AG10803 (cell line): ENCODE measurements at regions not wholly inside any gene's neighbourhood (a gene's known extent, or its start where the extent isn't known, plus 50 kb on each side); places are given as distances from the start of the nearest gene placed in this dataset.

Source experiments
- DNase-seq: peaks from one replicate; pipeline ENCODE4 v3.0.0; 2010; ENCODE audit warnings: low read depth
- H3K4me3 ChIP-seq: 2 replicates; pipeline ENCODE4 v1.5.1; 2011; ENCODE audit warnings: mild to moderate bottlenecking, low read length, control low read depth
- CTCF ChIP-seq: conservative IDR thresholded peaks from 2 replicates; pipeline ENCODE4 v1.5.1; 2011; ENCODE audit warnings: mild to moderate bottlenecking, low read length, control low read depth, inconsistent platforms

DNA sequence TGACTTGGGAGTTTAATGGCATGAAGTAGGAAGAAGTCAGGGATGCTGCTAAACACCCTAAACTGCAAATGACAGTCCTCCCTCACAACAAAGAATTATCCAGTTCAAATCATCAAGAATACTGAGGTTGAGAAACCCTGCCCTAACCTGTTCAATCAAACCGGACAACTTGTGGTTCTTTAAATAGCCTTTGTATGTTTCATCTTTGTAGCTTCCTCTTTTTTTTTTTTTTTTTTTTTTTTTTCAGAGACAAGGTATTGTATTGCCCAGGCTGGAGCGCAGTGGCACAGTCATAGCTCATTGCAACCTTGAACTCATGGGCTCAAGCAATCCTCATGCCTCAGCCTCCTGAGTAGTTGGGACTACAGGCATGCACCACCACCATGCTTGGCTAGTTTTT, 52.5 kb upstream of the TTC29 start:
- no peak for TF ChIP-seq CTCF
- DNase-seq = no peak
- H3K4me3 ChIP-seq = no peak overlapping the region

DNA sequence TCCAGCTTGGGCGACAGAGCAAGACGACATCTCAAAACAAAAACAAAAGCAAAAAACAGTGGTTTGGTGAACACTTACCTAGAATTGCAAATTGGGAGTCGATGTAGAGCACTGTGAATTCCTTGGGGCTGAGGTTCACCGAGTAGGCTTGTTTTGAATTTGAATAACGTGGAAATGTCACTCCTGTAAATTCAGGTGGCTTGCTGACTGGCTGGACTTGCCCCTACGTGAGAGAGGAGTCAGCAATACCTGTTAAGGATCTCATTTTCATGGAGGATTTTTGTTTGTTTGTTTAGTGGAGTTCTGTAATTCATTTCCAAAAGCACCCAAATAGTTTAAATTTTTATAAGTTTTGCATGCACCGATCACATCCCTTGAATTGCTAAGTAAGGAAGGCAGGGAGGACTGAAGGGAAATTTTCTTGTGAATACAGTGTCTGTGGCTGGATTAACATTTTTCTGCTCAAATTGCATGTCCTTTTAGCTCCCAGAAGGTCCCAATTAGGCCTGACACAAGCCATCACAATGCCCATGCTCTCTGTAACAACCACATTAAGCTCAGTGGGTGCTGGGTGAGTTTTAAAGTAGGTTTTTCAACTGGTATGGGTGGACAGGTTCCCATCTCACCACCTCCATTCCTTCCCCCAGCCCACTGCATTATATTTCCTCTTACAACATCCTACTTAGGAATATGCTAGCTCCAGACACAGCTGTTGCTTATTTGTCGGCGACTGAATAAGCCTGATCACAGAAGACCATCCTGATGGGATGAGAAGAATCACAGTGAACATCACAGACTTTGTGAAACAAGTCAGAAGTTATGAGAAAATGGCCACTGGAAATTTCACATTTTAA, 58.5 kb upstream of the TTC29 start:
- no peak for TF ChIP-seq CTCF
- no peak overlapping the region for H3K4me3 ChIP-seq
- DNase-seq = peak; percentile 54

- TF ChIP-seq CTCF = no peak
- DNase-seq = no peak
- H3K4me3 ChIP-seq = no peak overlapping the region
These were observed 60.6 kb upstream of the TTC29 start for GRCh38 chr4:147006229-147006628.

DNA sequence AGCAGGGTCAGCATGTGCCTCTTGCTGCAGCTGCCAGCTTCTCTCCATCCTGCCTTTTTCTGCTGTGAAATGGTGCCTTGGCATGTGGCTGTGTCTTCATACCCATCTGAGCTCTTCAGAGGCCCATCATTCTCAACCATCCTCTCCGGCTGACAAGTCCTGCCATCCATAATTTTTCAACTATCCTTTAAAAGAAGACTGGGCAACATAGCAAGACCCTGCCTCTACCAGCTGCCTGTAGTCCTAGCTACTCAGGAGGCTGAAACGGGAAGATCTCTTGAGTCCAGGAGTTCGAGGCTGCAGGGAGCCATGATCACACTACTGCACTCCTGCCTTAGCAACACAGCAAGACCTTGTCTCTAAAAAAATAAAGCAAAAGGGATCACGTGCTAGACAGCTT, 64.2 kb upstream of the TTC29 start:
- no peak for TF ChIP-seq CTCF
- DNase-seq = no peak
- no peak overlapping the region for H3K4me3 ChIP-seq

GRCh38 chr4:147011411-147011810, 65.7 kb upstream of the TTC29 start:
- DNase-seq = no peak
- no peak overlapping the region for H3K4me3 ChIP-seq
- no peak for TF ChIP-seq CTCF

DNA sequence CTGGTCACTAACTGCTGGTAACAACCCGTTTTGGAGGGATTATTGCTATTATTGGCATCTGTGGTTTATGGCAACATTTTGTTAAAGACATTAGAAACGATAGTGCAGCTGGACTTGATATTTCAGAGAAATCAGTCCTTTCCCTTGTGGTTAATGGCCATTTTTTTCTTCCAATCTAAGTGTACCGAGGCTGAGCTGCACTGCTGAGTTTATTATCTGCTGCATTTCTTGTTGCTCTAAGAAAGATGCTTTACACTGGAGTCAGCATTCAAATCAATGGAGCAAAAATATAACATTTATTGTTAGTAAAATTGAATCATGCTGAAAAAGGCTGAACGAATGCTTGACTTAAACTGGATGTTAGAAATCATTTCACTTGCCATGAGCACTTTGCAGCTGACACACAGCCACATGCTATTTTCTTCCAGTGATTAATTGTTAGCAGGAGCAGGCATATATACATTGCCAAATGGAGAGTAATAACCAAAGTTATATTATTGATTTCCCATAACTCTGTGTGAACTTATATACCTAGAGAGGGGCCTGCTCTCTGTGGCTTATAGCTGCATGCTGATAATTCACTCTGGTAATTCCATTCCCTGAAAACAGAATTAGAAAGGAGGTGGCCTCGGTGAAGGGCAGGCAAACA, 66.5 kb upstream of the TTC29 start:
- TF ChIP-seq CTCF = no peak
- DNase-seq = no peak
- no peak overlapping the region for H3K4me3 ChIP-seq

- DNase-seq = no peak
- no peak overlapping the region for H3K4me3 ChIP-seq
- no peak for TF ChIP-seq CTCF
These were observed 69.3 kb upstream of the TTC29 start for GRCh38 chr4:147014946-147015345.
